ENCODE measurements at regions not wholly inside any gene's neighbourhood (a gene's known extent, or its start where the extent isn't known, plus 50 kb on each side); places are given as distances from the start of the nearest gene placed in this dataset.

DNA sequence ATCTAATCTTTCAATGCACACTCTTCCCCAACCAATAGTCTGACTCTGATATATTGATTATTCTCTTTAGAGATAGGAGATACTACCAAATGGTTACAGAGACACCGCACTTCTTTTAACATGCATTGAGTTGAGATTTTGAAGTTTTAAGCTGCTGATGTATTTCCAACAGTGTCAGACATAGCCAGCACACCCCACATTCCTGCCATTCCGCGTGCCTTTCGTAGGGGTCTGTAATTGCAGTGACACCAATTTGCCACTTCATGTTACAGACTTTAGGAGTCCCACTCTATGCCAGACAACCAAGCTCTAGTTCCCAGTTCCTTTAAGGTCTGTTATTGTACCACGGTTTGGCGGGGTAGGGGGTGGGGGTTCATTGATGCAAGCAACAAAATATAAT, 618.2 kb upstream of the FRG1 start:
- Histone ChIP-seq H3K9me3 (no peaks in the 10 kb centered on the region), H3K4me1 (no peaks in the 10 kb centered on the region), H3K27me3 (no peaks in the 10 kb centered on the region), H3K27ac (no peak overlapping the region), H3K4me3 (no peak overlapping the region), H3K36me3 (no peaks in the 10 kb centered on the region)
- WGBS, 2 donors: 88 to 90% methylated on average over 6 of the region's 6 CpGs
- DNase-seq: no peak
- TF ChIP-seq POLR2A (IDR thresholded peaks at IDR 0.05) (no peak), POLR2AphosphoS5 (IDR thresholded peaks at IDR 0.05) (no peak), CTCF (IDR thresholded peaks at IDR 0.05) (no peak), EP300 (IDR thresholded peaks at IDR 0.05) (no peak)
- intact Hi-C loops (cut with DNase I): no loop called here

GRCh38 chr4:189341881-189342280, 598.8 kb upstream of the FRG1 start:
- Histone ChIP-seq H3K27me3 (no peaks in the 10 kb centered on the region), H3K9me3 (peaks cover 0 to 8% (median 0%) of the 10 kb centered on the region in 4 donors), H3K27ac (no peak overlapping the region), H3K36me3 (no peaks in the 10 kb centered on the region), H3K4me1 (no peaks in the 10 kb centered on the region), H3K4me3 (no peak overlapping the region)
- no peak for DNase-seq
- intact Hi-C loops (cut with DNase I): no loop called here
- no peak for TF ChIP-seq POLR2A (IDR thresholded peaks at IDR 0.05)
- no peak for TF ChIP-seq POLR2AphosphoS5 (IDR thresholded peaks at IDR 0.05)
- no peak for TF ChIP-seq CTCF (IDR thresholded peaks at IDR 0.05)
- TF ChIP-seq EP300 (IDR thresholded peaks at IDR 0.05): no peak
- WGBS, 2 donors: 93% methylated on average over 3 of the region's 3 CpGs

DNA sequence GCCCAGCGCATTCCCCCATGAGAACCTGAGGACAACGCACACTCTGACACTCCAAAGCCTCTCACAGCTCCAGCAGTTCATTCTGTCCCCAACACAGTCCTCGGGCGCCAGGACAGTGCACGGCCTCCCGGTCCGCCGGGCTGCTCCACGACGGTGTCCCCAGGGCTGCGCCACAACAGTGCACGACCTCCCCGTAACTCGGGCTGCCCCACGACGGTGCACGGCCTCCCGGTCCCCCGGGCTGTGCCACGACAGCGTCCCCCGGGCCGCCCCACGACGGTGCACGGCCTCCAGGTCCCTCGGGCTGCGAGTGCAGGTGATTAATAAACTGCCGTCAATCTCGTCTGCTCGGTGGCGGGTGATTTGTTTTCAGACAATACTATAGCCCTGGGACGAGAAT, 585.1 kb upstream of the FRG1 start:
- no peak for DNase-seq
- no peak overlapping the region for H3K27ac ChIP-seq
- whole genome bisulfite sequencing, 2 donors: 88 to 90% methylated on average over 33 of the region's 33 CpGs
- no peaks in the 10 kb centered on the region for H3K27me3 ChIP-seq
- no peaks in the 10 kb centered on the region for H3K9me3 ChIP-seq
- no peak overlapping the region for H3K4me3 ChIP-seq
- TF ChIP-seq CTCF (IDR thresholded peaks at IDR 0.05) (no peak), POLR2AphosphoS5 (IDR thresholded peaks at IDR 0.05) (no peak), EP300 (IDR thresholded peaks at IDR 0.05) (no peak), POLR2A (IDR thresholded peaks at IDR 0.05) (no peak)
- no peaks in the 10 kb centered on the region for H3K4me1 ChIP-seq
- H3K36me3 ChIP-seq: no peaks in the 10 kb centered on the region
- intact Hi-C loops (cut with DNase I): no loop called here

GRCh38 chr4:189362364-189362763, 578.3 kb upstream of the FRG1 start:
- intact Hi-C loops (cut with DNase I): no loop called here
- Histone ChIP-seq H3K27ac (no peak overlapping the region), H3K4me1 (no peaks in the 10 kb centered on the region), H3K9me3 (no peaks in the 10 kb centered on the region), H3K4me3 (no peak overlapping the region), H3K27me3 (no peaks in the 10 kb centered on the region), H3K36me3 (no peaks in the 10 kb centered on the region)
- 88 to 92% methylated on average over 7 of the region's 7 CpGs for WGBS, 2 donors
- TF ChIP-seq EP300 (IDR thresholded peaks at IDR 0.05) (no peak), CTCF (IDR thresholded peaks at IDR 0.05) (no peak), POLR2AphosphoS5 (IDR thresholded peaks at IDR 0.05) (no peak), POLR2A (IDR thresholded peaks at IDR 0.05) (no peak)
- no peak for DNase-seq

DNA sequence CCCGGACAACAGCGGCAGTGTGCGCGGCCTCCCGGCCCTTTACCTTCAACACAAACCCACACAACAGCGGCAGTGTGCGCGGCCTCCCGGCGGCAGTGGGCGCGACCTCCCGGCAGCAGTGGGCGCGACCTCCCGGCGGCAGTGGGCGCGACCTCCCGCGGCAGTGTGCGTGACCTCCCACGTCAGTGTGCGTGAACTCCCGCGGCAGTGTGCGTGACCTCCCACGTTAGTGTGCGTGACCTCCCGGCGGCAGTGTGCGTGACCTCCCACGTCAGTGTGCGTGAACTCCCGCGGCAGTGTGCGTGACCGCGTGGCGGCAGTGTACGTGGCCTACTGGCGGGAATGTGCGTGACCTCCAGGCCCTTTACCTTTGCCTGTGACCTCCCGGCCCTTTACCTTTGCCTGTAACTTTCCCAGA, 576.6 kb upstream of the FRG1 start:
- no peak for DNase-seq
- no peaks in the 10 kb centered on the region for H3K4me1 ChIP-seq
- H3K27ac ChIP-seq: no peak overlapping the region
- no peaks in the 10 kb centered on the region for H3K36me3 ChIP-seq
- intact Hi-C loops (cut with DNase I): no loop called here
- no peaks in the 10 kb centered on the region for H3K27me3 ChIP-seq
- no peak for TF ChIP-seq EP300 (IDR thresholded peaks at IDR 0.05)
- no peak for TF ChIP-seq POLR2AphosphoS5 (IDR thresholded peaks at IDR 0.05)
- TF ChIP-seq POLR2A (IDR thresholded peaks at IDR 0.05): no peak
- TF ChIP-seq CTCF (IDR thresholded peaks at IDR 0.05): no peak
- no peaks in the 10 kb centered on the region for H3K9me3 ChIP-seq
- H3K4me3 ChIP-seq: no peak overlapping the region
- WGBS, 2 donors: 91 to 93% methylated on average over 44 of the region's 44 CpGs
